Bronchial epithelial cell (primary cell): ENCODE measurements at regions not wholly inside any gene's neighbourhood (a gene's known extent, or its start where the extent isn't known, plus 50 kb on each side); places are given as distances from the start of the nearest gene placed in this dataset.

Experiments used
- DNase-seq: peaks from one replicate; pipeline ENCODE4 v3.0.0-alpha.2; 2010; ENCODE audit warnings: low read depth
- FAIRE-seq: peaks from 2 replicates; lab custom pipeline; 2011; peaks lifted over from hg19 to GRCh38; lab: Jason Lieb, UNC
- H3K27me3 ChIP-seq: 2 replicates; pipeline ENCODE4 v1.5.1; 2011; ENCODE audit warnings: low read length; ENCODE audit not compliant: control insufficient read depth, insufficient read depth
- H3K36me3 ChIP-seq: 2 replicates; pipeline ENCODE4 v1.5.1; 2011; ENCODE audit warnings: low read length; ENCODE audit not compliant: control insufficient read depth, insufficient read depth
- H3K4me3 ChIP-seq: 2 replicates; pipeline ENCODE4 v1.5.1; 2011; ENCODE audit warnings: mild to moderate bottlenecking, low read depth, low read length, control low read depth
- CTCF ChIP-seq: IDR thresholded peaks from 2 replicates; pipeline ENCODE4 v1.5.1; 2011; ENCODE audit warnings: mild to moderate bottlenecking, moderate library complexity, low read length, control low read depth, inconsistent platforms; ENCODE audit not compliant: insufficient read depth, severe bottlenecking

GRCh38 chr12:126107659-126108058 lies 1042.4 kb downstream of the AACS start:
- no peak overlapping the region for H3K4me3 ChIP-seq
- no peaks in the 10 kb centered on the region for H3K36me3 ChIP-seq
- DNase-seq, result no peak
- FAIRE-seq, result no peak
- TF ChIP-seq CTCF, result no peak
- H3K27me3 ChIP-seq, result no peaks in the 10 kb centered on the region

GRCh38 chr12:126108247-126108646 lies 1043.0 kb downstream of the AACS start:
- Histone ChIP-seq H3K36me3 (no peaks in the 10 kb centered on the region), H3K4me3 (no peak overlapping the region), H3K27me3 (no peaks in the 10 kb centered on the region)
- TF ChIP-seq CTCF, result no peak
- FAIRE-seq, result no peak
- no peak for DNase-seq

GRCh38 chr12:126112141-126112540 lies 1046.9 kb downstream of the AACS start:
- Histone ChIP-seq H3K4me3 (no peak overlapping the region), H3K36me3 (no peaks in the 10 kb centered on the region), H3K27me3 (no peaks in the 10 kb centered on the region)
- FAIRE-seq, result no peak
- no peak for DNase-seq
- no peak for TF ChIP-seq CTCF

GRCh38 chr12:126112849-126113248 lies 1047.6 kb downstream of the AACS start:
- Histone ChIP-seq H3K4me3 (no peak overlapping the region), H3K36me3 (no peaks in the 10 kb centered on the region), H3K27me3 (no peaks in the 10 kb centered on the region)
- TF ChIP-seq CTCF, result no peak
- FAIRE-seq, result no peak
- DNase-seq, result no peak

- FAIRE-seq (no peak), DNase-seq (no peak)
- Histone ChIP-seq H3K36me3 (no peaks in the 10 kb centered on the region), H3K27me3 (no peaks in the 10 kb centered on the region), H3K4me3 (no peak overlapping the region)
- TF ChIP-seq CTCF, result no peak
Measured at GRCh38 chr12:126114441-126114840, 1049.2 kb downstream of the AACS start.

GRCh38 chr12:126117502-126117901 lies 1052.3 kb downstream of the AACS start:
- no peak overlapping the region for H3K4me3 ChIP-seq
- TF ChIP-seq CTCF, result no peak
- no peaks in the 10 kb centered on the region for H3K27me3 ChIP-seq
- no peak for DNase-seq
- H3K36me3 ChIP-seq, result no peaks in the 10 kb centered on the region
- no peak for FAIRE-seq
